ENCODE measurements at regions not wholly inside any gene's neighbourhood (a gene's known extent, or its start where the extent isn't known, plus 50 kb on each side); places are given as distances from the start of the nearest gene placed in this dataset.

DNA sequence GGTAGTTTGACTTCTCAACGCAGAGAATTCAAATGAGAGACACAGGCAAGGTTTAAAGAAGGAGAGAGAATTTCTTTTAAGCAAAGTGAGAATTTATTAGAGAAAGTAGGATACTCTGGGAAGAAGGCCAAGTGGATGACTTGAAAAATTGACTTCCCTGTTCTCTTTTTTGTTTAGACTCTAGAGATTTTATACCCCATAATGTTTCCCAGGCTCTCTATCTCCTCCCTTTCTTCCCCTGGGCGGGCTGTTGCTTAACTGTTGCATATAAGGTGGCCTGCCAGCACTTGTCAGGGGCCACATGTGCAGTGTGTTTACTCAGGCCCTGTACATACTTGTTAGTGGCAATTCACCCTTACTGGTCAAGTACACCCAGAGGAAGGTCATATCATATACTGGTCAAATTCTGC, 403.7 kb downstream of the SLC6A15 start:
- TF ChIP-seq POLR2A (IDR thresholded peaks at IDR 0.05; ENCODE audit: low read depth, low read length) (no peak), TAF1 (IDR thresholded peaks at IDR 0.05; ENCODE audit: borderline replicate concordance, low read depth, low read length) (no peak), POLR2AphosphoS5 (IDR thresholded peaks at IDR 0.05; ENCODE audit: low read depth, low read length) (no peak)
